ENCODE measurements at regions not wholly inside any gene's neighbourhood (a gene's known extent, or its start where the extent isn't known, plus 50 kb on each side); places are given as distances from the start of the nearest gene placed in this dataset.

- no peak for DNase-seq
- no peak overlapping the region for H3K27ac ChIP-seq
- H3K27me3 ChIP-seq = peaks cover 0 to 7% of the 10 kb centered on the region in 2 donors
- no peak overlapping the region for H3K4me3 ChIP-seq
- no peaks in the 10 kb centered on the region for H3K36me3 ChIP-seq
- intact Hi-C loops (cut with DNase I; ENCODE audit: low total_unique reads) = no loop called here
- H3K9me3 ChIP-seq = no peaks in the 10 kb centered on the region
- TF ChIP-seq CTCF (IDR thresholded peaks at IDR 0.05) = no peak
- TF ChIP-seq POLR2A (IDR thresholded peaks at IDR 0.05) = no peak
- H3K4me1 ChIP-seq = no peaks in the 10 kb centered on the region
These were observed 214.5 kb downstream of the TEX29 start for GRCh38 chr13:111534751-111535522.

- Histone ChIP-seq H3K9me3 (no peaks in the 10 kb centered on the region), H3K36me3 (no peaks in the 10 kb centered on the region), H3K4me3 (no peak overlapping the region), H3K27me3 (peaks cover 0 to 7% of the 10 kb centered on the region in 2 donors), H3K4me1 (no peaks in the 10 kb centered on the region), H3K27ac (no peak overlapping the region)
- DNase-seq = no peak
- intact Hi-C loops (cut with DNase I; ENCODE audit: low total_unique reads) = no loop called here
- TF ChIP-seq CTCF (IDR thresholded peaks at IDR 0.05) (no peak), POLR2A (IDR thresholded peaks at IDR 0.05) (no peak)
These were observed 215.0 kb downstream of the TEX29 start for GRCh38 chr13:111535523-111535811.

- no peak overlapping the region for H3K4me3 ChIP-seq
- H3K4me1 ChIP-seq = no peaks in the 10 kb centered on the region
- H3K9me3 ChIP-seq = no peaks in the 10 kb centered on the region
- no peak for DNase-seq
- no peak overlapping the region for H3K27ac ChIP-seq
- intact Hi-C loops (cut with DNase I; ENCODE audit: low total_unique reads) = no loop called here
- TF ChIP-seq POLR2A (IDR thresholded peaks at IDR 0.05) = no peak
- no peak for TF ChIP-seq CTCF (IDR thresholded peaks at IDR 0.05)
- H3K27me3 ChIP-seq = peaks cover 0 to 7% of the 10 kb centered on the region in 2 donors
- H3K36me3 ChIP-seq = no peaks in the 10 kb centered on the region
These were observed 215.7 kb downstream of the TEX29 start for GRCh38 chr13:111536075-111536642.

- no peak for DNase-seq
- Histone ChIP-seq H3K27me3 (peaks cover 0 to 7% of the 10 kb centered on the region in 2 donors), H3K27ac (no peak overlapping the region), H3K36me3 (no peaks in the 10 kb centered on the region), H3K4me3 (no peak overlapping the region), H3K4me1 (no peaks in the 10 kb centered on the region), H3K9me3 (no peaks in the 10 kb centered on the region)
- intact Hi-C loops (cut with DNase I; ENCODE audit: low total_unique reads) = no loop called here
- TF ChIP-seq CTCF (IDR thresholded peaks at IDR 0.05) (no peak), POLR2A (IDR thresholded peaks at IDR 0.05) (no peak)
These were observed 216.8 kb downstream of the TEX29 start for GRCh38 chr13:111537115-111537728.

GRCh38 chr13:111537843-111538499 is 217.5 kb downstream of the TEX29 start:
- TF ChIP-seq CTCF (IDR thresholded peaks at IDR 0.05) = no peak
- no peak overlapping the region for H3K4me3 ChIP-seq
- peaks cover 0 to 7% of the 10 kb centered on the region in 2 donors for H3K27me3 ChIP-seq
- no peak for DNase-seq
- no peaks in the 10 kb centered on the region for H3K4me1 ChIP-seq
- H3K27ac ChIP-seq = no peak overlapping the region
- no peaks in the 10 kb centered on the region for H3K9me3 ChIP-seq
- no peaks in the 10 kb centered on the region for H3K36me3 ChIP-seq
- intact Hi-C loops (cut with DNase I; ENCODE audit: low total_unique reads) = no loop called here

Measured in uterus (tissue), 3 donors.